C4-2B (cell line): ENCODE measurements at regions not wholly inside any gene's neighbourhood (a gene's known extent, or its start where the extent isn't known, plus 50 kb on each side); places are given as distances from the start of the nearest gene placed in this dataset.

Experiments
- CTCF ChIP-seq: fragments of 450-650 bp; conservative IDR thresholded peaks from 2 replicates; pipeline ENCODE4 v1.5.1; 2017; ENCODE audit warnings: mild to moderate bottlenecking
- ZFX ChIP-seq: fragments of 450-650 bp; IDR thresholded peaks from 2 replicates; pipeline ENCODE4 v1.6.1; 2017

GRCh38 chr7:81185072-81185471, 266.2 kb upstream of the SEMA3C start:
- TF ChIP-seq CTCF (no peak), ZFX (no peak)
